Muscle layer of colon (tissue), 2 donors: ENCODE measurements at regions not wholly inside any gene's neighbourhood (a gene's known extent, or its start where the extent isn't known, plus 50 kb on each side); places are given as distances from the start of the nearest gene placed in this dataset.

Source experiments
- H3K27ac ChIP-seq: one replicate; pipeline ENCODE4 v1.7.0; 2013; ENCODE audit warnings: low read depth, mild to moderate bottlenecking, low read length, moderate library complexity
- H3K27me3 ChIP-seq, 2 donors: one replicate each; pipeline ENCODE4 v1.7.0; 2013; ENCODE audit warnings: low read length in 2 of 2, mild to moderate bottlenecking in 2 of 2; ENCODE audit not compliant: insufficient read depth in 2 of 2, control insufficient read depth in 1 of 2
- H3K36me3 ChIP-seq: one replicate; pipeline ENCODE4 v1.7.0; 2013; ENCODE audit warnings: mild to moderate bottlenecking, low read length; ENCODE audit not compliant: insufficient read depth
- H3K4me1 ChIP-seq: one replicate; pipeline ENCODE4 v1.7.0; 2013; ENCODE audit warnings: mild to moderate bottlenecking, low read length; ENCODE audit not compliant: insufficient read depth
- H3K4me3 ChIP-seq, 2 donors: one replicate each; pipeline ENCODE4 v1.7.0; 2013; ENCODE audit warnings: low read length in 2 of 2, low read depth in 1 of 2, mild to moderate bottlenecking in 1 of 2, moderate library complexity in 1 of 2
- H3K9ac ChIP-seq: one replicate; pipeline ENCODE4 v1.7.0; 2013; ENCODE audit warnings: low read length
- H3K9me3 ChIP-seq: one replicate; pipeline ENCODE4 v1.7.0; 2013; ENCODE audit warnings: mild to moderate bottlenecking, low read length
- donor health status: abdominal sarcoma.
- donor health status: Adenocarcinoma of cecum.

DNA sequence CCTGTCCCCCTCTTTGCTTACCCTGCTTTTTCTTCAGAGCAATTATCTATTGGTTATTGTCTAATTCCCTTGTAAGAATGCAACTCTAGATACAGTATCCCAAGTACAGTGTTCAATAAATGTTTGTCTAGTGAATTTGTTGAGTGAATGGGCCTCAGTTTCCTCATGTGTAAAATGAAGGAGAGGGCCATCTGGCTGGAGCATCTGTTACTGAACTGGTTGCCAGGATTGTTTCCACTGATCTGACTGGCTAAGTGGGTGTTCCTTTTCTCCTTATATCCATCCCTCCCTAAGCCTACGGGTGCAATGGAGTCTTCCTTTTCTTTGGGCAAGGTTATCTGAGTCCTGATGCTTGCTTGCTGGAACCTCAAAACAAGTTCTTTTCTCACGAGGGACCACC lies 185.2 kb upstream of the RPS6KA3 start:
- Histone ChIP-seq H3K36me3 (no peaks in the 10 kb centered on the region), H3K4me1 (no peaks in the 10 kb centered on the region), H3K27ac (no peak overlapping the region), H3K4me3 (no peak overlapping the region), H3K9ac (no peak overlapping the region), H3K27me3 (no peaks in the 10 kb centered on the region), H3K9me3 (no peaks in the 10 kb centered on the region)

DNA sequence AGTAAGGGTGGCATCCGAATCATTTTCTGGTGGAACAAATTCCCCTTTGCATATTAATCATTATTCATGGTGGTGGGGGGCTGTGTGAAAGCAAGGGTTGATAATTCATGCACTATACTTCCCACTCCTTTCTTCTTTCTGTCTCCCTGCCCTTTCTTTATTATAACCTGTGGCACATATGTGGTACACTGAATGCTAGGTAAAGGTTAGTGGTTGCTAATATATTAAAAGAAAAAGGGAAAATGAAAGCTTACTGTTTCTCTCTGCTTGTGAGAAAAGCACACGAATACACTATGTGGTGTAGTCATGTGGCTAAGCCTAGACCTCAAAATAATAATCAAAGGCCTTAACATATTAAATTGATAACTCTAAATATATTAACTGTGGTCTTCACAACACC lies 178.4 kb upstream of the RPS6KA3 start:
- no peak overlapping the region for H3K27ac ChIP-seq
- H3K4me1 ChIP-seq = no peaks in the 10 kb centered on the region
- H3K4me3 ChIP-seq = no peak overlapping the region
- H3K9me3 ChIP-seq = no peaks in the 10 kb centered on the region
- H3K36me3 ChIP-seq = no peaks in the 10 kb centered on the region
- H3K9ac ChIP-seq = no peak overlapping the region
- H3K27me3 ChIP-seq = no peaks in the 10 kb centered on the region

DNA sequence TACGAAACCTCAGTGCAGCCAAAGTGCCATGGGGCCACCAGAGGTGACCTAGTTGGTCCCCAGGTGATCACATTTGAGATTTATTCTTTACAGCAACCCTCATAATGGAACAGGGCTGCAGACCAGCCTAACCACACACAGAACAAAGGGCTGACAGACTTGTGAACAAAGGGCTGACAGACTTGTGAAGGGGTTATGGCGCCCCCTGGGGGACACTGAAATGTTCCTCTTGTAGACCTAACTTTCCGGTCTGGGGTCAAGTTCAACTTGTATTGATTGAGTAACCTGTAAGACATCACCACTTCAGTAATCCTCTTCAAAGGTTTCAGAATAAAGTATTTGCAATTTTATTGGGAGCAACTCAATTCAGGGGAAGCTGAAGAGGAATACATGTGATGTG lies 175.9 kb upstream of the RPS6KA3 start:
- no peaks in the 10 kb centered on the region for H3K4me1 ChIP-seq
- H3K9me3 ChIP-seq = no peaks in the 10 kb centered on the region
- no peaks in the 10 kb centered on the region for H3K27me3 ChIP-seq
- H3K4me3 ChIP-seq = no peak overlapping the region
- H3K27ac ChIP-seq = no peak overlapping the region
- H3K36me3 ChIP-seq = no peaks in the 10 kb centered on the region
- H3K9ac ChIP-seq = no peak overlapping the region

DNA sequence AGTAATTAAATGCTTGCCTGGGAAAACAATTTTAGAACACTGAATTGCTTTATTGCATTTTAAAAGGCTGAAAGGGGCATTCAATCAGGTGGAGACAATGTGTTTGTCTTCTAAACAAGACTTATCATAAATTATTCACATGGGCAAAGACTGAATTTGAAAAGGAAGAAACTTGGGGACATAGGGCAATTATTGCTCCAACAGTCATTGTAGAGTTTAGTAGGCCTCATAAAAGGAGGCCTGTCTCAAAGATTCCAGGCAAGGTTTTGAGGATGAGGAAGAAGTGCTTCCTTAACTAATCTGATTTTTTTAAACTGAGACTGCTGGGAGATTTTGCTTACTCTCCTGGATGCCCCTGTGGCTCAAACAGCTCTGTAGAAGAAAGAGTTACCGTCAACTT lies 174.4 kb upstream of the RPS6KA3 start:
- no peak overlapping the region for H3K9ac ChIP-seq
- H3K4me3 ChIP-seq = no peak overlapping the region
- no peaks in the 10 kb centered on the region for H3K9me3 ChIP-seq
- H3K36me3 ChIP-seq = no peaks in the 10 kb centered on the region
- H3K27ac ChIP-seq = no peak overlapping the region
- no peaks in the 10 kb centered on the region for H3K4me1 ChIP-seq
- no peaks in the 10 kb centered on the region for H3K27me3 ChIP-seq

DNA sequence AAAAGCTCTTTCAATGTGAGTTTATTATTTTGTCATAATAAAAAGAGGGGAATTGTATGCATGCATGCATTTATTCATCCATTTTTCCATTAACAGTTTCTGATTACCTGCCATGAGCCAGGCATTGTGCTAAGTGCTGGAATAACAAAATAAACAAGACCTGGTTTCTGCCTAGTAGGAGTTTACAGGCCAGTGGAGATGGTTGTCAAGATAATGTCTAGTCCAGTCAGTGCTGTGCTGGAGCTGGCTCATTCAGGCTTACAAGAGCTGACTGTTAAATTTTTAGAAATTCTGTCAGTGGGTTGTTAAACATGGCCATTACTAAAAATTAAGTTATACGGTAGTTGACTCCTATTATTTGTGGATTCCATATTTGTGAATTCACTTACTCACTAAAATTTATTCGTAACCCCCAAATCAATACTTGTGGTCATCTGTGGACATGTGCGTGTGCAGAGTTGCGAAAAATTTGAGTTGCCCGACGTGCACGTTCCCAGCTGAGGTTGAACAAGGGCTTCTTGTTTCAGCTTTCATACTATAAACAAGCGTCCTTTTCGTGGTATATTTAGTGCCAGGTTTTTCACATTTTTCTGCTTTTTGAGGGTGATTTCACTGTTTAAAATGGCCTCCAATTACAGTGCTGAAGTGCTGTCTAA lies 172.3 kb upstream of the RPS6KA3 start:
- Histone ChIP-seq H3K36me3 (no peaks in the 10 kb centered on the region), H3K9ac (no peak overlapping the region), H3K9me3 (no peaks in the 10 kb centered on the region), H3K27me3 (no peaks in the 10 kb centered on the region), H3K4me3 (no peak overlapping the region), H3K27ac (no peak overlapping the region), H3K4me1 (no peaks in the 10 kb centered on the region)

DNA sequence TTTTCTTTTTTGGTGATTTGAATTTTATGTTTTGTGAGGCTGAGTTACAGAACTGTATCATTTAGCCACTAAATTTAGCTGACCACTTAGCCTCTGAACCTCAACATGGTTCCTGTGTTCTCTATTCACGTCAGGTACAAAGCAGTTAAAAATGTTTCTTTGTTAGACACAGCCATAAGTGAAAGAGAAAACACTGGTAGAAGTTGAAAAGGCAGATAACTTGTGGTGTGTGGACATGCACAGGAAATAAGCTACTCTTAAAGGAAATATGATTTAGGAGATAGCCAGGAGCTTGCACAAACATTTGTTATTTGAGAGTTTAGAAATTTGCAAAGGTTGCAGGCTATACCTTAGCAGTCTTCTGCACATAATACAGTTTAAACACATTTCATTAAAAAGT lies 171.0 kb upstream of the RPS6KA3 start:
- no peak overlapping the region for H3K4me3 ChIP-seq
- no peak overlapping the region for H3K9ac ChIP-seq
- H3K36me3 ChIP-seq = no peaks in the 10 kb centered on the region
- no peaks in the 10 kb centered on the region for H3K4me1 ChIP-seq
- no peaks in the 10 kb centered on the region for H3K27me3 ChIP-seq
- H3K9me3 ChIP-seq = no peaks in the 10 kb centered on the region
- H3K27ac ChIP-seq = no peak overlapping the region

DNA sequence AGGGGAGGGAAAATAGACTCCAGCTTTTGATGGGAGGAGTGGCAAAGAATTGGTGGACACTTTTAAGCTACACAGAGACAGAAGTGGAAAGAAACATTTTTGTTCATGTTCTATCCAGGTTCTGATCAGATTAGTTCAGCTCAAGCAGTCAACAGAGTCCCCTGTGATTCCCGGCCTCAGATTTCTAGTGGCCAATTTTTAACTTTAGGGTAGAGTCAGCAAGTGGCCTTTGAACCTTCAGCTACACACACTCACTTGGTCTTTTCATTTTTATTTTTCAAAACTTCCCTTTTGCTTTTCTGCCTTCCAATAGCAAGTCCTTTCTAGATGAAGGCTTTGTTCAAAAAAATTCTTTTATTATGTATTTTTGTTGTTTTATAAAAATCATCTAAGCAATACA lies 169.2 kb upstream of the RPS6KA3 start:
- no peak overlapping the region for H3K27ac ChIP-seq
- no peaks in the 10 kb centered on the region for H3K36me3 ChIP-seq
- no peak overlapping the region for H3K9ac ChIP-seq
- no peaks in the 10 kb centered on the region for H3K27me3 ChIP-seq
- no peaks in the 10 kb centered on the region for H3K9me3 ChIP-seq
- H3K4me3 ChIP-seq = no peak overlapping the region
- peaks cover 6% of the 10 kb centered on the region for H3K4me1 ChIP-seq

DNA sequence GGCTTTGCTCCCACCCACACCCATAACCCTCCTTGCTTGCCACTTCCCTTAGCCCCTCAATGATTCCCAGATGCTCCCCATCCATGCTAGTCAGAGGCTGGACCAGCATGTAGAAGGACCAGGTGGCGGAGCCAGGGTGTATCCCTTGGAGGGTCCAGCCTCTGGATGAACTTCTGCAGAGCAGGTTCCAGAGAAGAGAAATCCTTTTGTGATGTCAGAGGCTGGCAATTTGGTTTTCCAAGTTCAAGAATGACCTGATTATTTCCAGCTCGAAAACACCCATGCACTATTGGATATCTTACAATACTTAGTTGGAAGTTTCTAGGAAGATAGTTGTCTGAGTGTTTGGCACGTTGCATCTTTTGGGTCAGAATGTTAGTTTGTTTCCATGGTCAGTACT lies 168.3 kb upstream of the RPS6KA3 start:
- Histone ChIP-seq H3K4me1 (peaks cover 6% of the 10 kb centered on the region), H3K27ac (no peak overlapping the region), H3K9me3 (no peaks in the 10 kb centered on the region), H3K9ac (no peak overlapping the region), H3K36me3 (no peaks in the 10 kb centered on the region), H3K27me3 (no peaks in the 10 kb centered on the region), H3K4me3 (no peak overlapping the region)

DNA sequence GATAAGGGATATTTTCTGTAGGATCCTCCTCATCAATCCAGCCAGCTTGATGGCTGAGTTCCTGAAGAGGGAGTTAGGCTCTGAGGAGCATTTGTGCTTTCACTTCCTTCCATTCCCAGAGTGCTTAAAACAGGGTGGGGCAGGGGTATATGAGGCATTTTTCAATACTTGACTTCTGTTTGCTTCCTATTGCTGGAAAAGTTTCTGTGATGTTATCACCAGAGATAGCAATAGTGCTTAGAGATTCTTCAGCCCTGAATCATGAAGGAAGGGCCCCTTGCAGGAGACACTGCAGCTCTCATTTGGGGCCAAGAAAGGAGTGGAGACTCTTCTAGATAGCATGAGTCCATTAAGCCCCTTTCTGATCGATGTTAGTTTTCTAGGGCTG lies 166.7 kb upstream of the RPS6KA3 start:
- Histone ChIP-seq H3K9ac (no peak overlapping the region), H3K4me1 (peaks cover 6% of the 10 kb centered on the region), H3K27ac (no peak overlapping the region), H3K9me3 (no peaks in the 10 kb centered on the region), H3K27me3 (no peaks in the 10 kb centered on the region), H3K36me3 (no peaks in the 10 kb centered on the region), H3K4me3 (no peak overlapping the region)

DNA sequence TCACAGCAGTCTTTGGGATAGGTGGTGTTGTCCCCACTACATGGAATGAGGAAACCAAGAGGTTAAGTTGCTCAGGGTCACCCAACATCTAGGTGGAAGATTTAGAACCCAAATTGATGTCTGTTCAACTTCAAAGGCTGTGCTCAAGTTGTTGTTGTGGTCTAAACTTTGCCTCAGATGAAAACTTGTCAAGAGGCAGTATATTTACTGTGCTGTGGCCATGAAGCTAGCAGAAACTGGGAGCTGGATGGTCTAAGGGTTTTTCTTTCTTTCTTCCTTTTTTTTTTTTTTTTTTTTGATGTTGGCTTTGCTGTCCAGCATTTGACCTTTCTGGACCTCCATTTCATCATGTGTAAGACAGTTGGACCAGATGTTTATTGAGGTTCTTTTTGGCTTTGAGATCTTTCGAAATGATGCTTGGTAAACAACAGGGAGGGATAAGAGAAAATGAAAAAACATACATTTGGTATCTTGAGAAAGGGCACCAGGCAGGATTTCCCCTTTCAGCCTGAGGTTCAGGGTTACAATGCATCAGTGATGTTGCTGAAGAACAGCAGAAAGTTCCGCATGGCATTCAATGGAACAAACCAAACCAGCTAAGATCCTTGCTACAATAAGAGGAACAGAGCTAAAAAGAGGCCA lies 166.2 kb upstream of the RPS6KA3 start:
- H3K27ac ChIP-seq = no peak overlapping the region
- no peaks in the 10 kb centered on the region for H3K9me3 ChIP-seq
- H3K4me3 ChIP-seq = no peak overlapping the region
- H3K36me3 ChIP-seq = no peaks in the 10 kb centered on the region
- H3K27me3 ChIP-seq = no peaks in the 10 kb centered on the region
- H3K4me1 ChIP-seq = peaks cover 6% of the 10 kb centered on the region
- no peak overlapping the region for H3K9ac ChIP-seq

DNA sequence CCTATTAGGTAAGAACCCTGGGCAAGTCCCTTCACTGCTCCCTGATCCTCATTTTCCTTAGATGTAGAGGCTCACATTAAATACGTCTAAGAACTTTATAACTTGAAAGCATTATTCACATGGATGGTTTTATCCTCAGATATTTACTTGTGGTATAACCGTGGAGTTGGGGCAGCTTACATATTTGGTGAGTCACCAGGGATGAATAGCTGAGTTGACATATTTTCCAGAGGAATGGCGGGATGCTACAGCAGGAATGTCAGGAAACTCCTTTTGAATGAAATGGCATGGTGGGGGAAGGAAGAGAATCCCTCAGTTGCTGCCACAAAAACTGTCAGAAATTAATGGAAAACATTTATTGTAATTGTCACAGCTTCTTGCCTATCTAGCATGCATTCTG lies 165.3 kb upstream of the RPS6KA3 start:
- Histone ChIP-seq H3K27ac (no peak overlapping the region), H3K36me3 (no peaks in the 10 kb centered on the region), H3K4me1 (peaks cover 6% of the 10 kb centered on the region), H3K9me3 (no peaks in the 10 kb centered on the region), H3K9ac (no peak overlapping the region), H3K4me3 (no peak overlapping the region), H3K27me3 (no peaks in the 10 kb centered on the region)

DNA sequence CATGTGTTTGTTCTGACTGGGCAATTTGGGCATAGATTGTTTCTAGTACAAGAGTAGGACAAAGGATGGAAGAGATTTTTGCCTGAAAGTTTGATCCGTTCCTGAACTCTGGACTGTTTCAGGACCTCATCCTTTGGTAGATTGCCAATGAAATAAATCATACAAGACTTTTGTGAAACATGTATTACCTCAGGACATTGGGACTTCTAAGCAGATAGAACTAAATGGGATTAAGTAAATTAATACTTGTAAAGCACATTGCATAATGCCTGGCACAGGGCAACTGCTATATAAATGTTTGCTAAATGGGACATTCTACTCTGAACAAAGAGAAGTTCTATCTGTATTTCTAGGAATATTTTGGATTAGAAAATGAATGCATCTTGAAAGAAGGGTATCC lies 164.8 kb upstream of the RPS6KA3 start:
- Histone ChIP-seq H3K4me3 (no peak overlapping the region), H3K36me3 (no peaks in the 10 kb centered on the region), H3K27me3 (no peaks in the 10 kb centered on the region), H3K27ac (no peak overlapping the region), H3K9me3 (no peaks in the 10 kb centered on the region), H3K4me1 (peaks cover 6% of the 10 kb centered on the region), H3K9ac (no peak overlapping the region)
